DMS 273 (cell line): ENCODE measurements at regions not wholly inside any gene's neighbourhood (a gene's known extent, or its start where the extent isn't known, plus 50 kb on each side); places are given as distances from the start of the nearest gene placed in this dataset.
A peak's percentile ranks its signal among the peaks of the same experiment; 100 is the strongest.

ENCODE experiments used
- DNase-seq: peaks from one replicate; lab custom pipeline; 2025; ENCODE audit not compliant: unreplicated experiment; lab: John Stamatoyannopoulos, UW

DNA sequence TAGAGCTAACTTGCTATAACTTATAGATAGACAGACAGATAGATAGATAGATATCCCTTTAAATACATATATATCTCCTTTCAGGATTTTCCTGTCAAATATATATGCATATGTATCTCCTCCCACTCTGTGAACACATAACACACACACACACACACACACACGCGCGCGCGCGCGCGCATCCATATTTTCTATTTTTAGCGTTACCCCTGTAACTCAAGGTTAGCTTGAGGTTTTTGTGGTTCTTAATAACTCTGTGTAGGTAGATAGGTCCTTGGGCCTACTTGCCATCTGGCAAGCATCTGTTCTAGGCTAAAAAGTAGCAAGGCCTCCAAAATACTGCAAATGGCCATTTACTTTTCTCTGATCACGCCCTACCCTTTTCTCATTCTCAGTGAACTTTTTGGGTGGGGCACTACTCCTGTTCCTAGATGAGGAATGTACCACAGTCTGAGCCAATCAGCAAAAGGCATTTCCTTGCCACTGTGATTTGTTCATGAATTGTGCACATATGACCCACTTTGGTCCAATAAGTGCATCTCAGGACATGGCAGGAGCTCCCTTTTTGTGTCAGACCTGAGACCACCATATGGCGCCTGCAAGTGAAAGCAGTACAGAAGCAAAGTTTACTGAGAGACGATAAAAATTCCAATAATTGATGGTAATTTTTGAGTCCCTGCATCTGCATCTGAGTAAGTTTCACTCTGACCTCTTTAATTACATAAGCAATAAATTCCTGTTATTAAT lies 740.5 kb upstream of the API5 start:
- peak; percentile 78 for DNase-seq

DNA sequence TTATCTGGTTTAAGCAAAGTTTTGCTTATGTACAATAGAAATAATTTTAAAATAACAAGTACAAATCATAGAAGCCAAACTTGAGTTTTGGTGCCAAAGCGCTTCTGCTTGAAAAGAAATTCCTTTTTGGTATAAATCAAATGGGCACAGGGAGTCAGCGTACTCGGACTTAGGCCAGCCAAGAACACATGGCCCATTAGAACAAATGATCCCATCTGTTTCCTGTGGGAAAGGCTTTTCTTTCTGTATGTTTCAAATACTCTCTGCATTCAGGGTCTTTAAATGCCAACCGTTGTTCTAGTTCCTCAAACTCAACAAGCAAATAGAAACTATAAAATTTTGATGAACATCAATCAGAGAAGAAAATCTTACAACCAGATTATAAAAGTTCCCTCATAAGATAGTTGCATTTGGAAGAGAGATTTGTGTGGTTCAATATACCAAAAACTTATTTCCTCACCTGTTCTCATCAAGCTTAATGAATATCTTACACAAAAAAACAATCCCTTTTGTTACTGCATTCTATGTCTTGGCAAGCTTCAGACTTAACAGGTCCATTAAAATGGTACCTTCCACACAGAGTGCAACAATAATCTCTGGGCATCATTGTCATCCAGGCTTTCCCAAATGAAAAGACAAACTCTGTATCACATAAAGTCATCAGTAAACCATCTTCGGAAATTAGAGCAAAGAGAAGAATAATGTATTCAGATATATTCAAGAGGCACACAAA lies 739.8 kb upstream of the API5 start:
- peak; percentile 59 for DNase-seq

GRCh38 chr11:42576318-42576717 lies 735.5 kb upstream of the API5 start:
- no peak for DNase-seq

- no peak for DNase-seq
These were observed 722.5 kb upstream of the API5 start for GRCh38 chr11:42589286-42589685.

DNA sequence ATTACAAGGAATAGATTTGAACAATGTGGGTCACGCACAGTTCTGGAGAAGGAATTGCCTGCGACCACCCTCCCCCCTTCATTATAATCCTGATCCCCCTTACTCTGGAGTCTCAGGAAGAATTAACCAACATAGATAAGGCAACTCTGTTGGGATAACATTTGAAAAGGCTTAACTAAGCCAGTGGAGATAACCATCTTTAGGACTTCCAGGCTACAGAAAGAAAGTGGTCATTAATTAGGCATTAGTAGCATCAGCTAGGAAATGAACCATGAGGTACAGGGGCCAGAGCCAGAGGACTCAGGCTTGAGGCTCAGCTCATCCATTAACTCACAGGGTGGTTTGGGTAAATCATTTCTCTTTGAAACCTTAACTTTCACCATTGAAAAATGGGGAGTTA lies 720.0 kb upstream of the API5 start:
- DNase-seq = no peak

DNA sequence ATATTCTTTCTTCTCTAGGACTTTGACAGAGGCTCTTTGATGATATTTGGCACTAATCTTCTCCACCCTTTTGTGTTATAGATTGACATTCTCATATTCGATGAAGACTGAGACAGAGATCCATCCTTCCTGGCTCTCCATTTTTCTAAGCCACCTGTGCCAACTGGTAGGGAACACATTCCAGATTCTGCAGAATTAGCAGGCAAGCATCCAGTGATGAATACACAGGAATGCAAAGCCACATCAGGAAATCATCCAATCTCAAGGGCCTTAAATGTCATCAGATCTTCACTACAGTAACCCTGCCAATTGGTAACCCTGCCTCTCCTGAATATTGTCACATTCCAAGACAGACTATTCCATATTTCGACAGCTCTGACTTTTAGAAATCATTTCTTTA lies 718.4 kb upstream of the API5 start:
- no peak for DNase-seq

DNA sequence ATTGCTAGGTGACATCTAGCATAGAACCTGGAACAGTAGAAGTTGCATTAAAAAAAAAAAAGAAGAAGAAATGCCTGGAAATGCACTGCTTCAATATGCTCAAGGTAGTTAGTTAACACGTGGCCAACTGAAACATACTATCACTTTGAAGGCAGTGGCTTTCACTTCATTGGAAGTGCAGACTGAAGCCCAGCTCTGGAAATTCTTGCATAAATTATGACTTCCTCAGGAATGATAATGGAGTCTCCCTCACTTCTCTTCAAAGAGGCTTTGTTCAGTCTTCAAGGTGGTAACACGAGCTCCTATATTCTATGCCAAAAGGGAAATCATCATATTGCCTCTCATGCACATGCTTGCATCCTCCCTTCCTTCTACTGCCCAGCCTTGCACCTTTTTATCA lies 715.9 kb upstream of the API5 start:
- peak; percentile 1 for DNase-seq

DNA sequence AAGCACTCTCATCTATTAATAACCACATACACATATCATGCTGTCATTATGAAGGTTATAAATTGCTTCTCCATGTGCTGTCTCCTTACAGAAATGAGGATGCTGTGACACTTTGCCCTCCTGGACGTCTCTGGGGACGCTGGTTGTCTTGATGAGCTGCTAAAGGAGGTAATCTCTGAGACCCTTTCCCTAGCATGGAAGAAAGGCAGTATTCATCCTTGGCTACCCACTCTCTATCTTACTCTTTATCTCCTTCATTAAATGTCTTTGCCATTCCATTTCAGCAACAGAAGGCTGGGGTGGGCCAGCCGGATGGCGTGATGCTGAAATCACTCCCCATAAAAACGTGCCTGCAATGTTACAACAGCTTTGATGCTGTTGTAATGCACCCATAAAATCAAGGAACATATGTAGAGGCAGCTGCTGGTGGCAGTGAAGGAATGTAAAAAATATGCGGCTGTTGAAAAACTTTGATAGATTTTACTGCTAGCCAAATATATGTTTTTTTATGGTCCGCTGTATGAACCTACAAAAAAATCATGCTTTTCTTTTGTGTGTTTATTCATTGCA lies 715.1 kb upstream of the API5 start:
- peak; percentile 66 for DNase-seq

- peak; percentile 33 for DNase-seq
These were observed 713.5 kb upstream of the API5 start for GRCh38 chr11:42598341-42598740.

- no peak for DNase-seq
These were observed 691.0 kb upstream of the API5 start for GRCh38 chr11:42620796-42621195.

- no peak for DNase-seq
These were observed 685.8 kb upstream of the API5 start for GRCh38 chr11:42625757-42626665.

- DNase-seq = peak; percentile 55
These were observed 680.5 kb upstream of the API5 start for GRCh38 chr11:42631220-42631843.

DNA sequence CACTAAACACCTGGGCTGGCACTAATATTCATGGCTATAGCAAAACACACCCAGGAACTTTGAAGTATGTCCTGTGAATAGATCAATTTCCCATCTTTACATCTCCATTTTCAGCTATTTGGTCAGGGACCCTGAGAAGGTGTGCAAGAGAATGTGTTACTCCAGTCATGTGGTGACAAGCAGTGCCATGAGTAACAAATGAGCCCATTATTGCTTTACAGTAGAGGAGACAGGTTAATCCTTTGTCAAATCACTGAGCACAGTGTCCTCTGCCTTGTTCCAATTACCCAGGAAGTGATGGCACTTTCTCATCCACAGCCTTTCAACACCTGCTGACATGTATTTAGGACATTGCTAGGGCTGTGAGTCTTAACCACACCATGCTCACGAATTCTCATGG lies 664.8 kb upstream of the API5 start:
- DNase-seq = no peak

DNA sequence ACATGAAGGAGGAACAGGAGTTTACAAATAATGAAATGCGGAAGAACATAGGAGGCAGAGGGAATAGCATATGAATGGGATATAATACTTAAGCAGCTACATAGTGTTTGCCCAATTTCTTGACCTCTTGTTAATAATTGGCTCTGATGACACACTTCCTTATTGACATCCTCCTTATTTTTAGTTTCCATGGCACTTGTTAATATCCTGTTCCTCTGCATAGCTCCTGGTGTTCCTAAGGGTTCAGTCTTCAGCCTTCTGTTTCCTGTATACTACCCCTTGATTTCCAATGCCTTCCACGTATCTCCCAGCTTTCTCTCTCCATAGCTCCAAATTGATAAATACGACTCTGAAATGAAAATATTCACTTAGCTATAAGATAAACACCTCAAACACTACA lies 663.8 kb upstream of the API5 start:
- no peak for DNase-seq

DNA sequence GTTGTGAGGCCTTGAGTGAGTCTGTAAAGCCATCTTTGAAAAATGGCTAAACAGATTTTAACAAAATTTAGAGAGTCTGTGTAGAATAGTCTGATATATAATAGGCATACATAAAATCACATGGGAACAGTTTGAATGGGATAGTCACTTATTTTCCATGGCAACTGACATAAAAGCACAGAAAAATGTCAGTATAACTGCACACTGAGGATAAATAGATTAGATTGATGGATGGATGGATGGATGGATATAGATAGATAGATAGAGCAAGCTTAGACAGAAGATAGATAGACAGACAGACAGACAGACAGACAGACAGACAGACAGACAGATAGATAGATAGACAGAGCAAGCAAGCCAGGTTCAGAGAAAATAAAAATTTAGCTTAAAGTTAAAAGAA lies 660.2 kb upstream of the API5 start:
- DNase-seq = no peak

DNA sequence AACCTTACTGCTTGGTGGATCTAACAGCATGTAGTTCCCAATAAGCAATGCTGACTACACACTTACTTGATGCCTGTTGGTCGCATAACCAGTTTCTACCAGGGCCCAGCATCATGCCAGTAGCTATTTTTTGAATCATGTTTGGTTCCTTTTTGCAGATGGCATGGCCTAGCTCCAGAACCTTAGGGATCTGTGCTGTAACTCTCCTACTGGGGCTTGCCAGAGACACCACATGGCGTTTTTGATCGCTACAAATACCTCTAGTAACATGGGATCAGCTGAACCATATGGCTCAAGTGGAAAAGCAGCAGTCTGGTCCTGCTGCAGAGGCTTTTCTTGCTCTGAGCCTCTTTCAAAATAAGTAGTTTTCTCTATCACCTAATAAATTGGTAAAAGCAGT lies 654.6 kb upstream of the API5 start:
- peak; percentile 59 for DNase-seq

DNA sequence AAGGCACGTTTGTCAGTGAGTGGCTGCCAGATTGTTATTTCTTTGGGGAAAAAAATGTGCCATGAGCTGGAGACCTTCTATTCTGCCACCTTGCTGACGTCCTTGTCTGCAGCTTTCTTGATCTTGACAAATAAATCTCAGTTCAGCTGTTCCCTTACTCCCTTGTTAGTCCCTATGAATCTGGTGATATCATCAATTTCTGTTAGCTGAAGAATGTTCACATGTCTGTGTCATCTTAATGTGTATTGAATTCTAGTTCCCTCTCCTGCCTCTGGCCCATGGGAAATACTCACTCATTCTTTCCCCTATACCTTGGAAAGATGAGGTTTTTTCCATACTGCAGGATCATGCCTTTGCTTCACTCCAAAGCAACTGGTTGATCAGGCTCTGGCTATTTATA lies 649.9 kb upstream of the API5 start:
- no peak for DNase-seq

DNA sequence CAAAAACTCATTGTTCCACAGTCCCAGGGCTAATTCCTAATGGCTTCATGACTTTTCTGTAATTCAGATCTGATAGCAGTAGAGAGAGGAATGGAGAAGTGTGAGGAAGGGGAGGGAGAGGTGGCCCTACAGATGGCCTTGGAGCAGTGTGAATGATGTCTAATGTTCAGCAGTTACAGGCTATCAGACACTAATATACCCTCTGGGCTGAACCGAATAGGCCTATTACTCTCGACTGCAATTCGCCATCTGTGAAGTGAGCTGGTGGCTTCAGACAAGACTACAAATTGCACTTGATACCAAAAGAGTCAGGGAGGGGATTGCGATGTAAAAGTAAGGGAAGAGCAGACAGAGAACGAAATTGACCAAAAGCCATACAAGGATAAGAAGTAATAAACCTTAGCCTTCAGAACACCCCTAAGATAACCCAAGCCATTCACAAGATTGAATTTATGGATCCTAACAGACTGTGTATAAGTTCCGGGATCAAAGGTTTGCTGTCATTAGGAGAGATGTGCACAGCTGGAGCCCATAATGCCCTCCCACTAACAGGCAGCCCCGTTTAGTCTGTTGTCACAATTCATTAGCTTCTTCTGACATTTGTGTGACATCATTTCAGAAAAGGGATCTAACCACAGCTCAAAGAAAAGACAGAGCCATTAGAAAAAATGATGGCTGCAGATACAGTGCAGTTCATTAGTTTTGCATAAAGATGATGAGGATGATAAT lies 642.4 kb upstream of the API5 start:
- DNase-seq = no peak

DNA sequence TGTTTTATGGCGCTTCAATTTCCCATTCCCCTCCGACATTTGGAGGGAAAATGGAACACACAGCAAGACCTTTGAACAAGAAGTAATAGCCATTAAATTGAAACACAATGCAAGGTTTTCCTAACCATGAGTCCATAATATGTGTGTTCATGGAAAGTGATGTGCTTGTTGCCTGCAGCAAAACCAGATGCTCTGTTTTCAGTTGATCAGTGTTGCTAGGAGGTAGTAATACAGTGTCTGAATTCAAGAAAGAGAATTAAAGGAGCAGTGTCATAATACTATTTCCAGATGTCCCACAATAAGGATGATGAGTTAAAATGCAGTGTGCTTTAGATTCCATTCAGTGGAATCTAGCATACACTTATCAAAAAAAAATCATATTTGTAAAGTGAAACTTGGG lies 637.4 kb upstream of the API5 start:
- DNase-seq = no peak

DNA sequence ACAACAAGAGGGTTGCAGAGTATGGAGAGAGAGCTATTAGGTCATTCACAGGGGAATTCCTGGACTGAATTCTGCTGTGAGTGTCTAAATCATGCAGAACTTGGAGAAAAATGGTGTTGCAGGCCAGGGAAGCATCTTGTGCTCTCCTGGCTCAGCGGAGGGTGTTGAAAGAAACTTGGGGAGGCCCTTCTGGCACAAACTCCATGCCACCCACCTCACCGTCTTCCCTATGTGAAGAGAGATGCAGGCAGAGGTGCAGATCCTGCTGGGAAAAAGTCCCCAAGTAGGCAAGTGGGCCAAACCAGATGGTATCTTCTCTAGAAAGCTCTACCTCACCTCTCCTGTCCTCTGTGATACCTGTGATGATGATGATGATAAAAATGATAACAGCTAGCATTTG lies 604.3 kb upstream of the API5 start:
- DNase-seq = no peak
